Astrocyte of the hippocampus (primary cell): ENCODE measurements at regions not wholly inside any gene's neighbourhood (a gene's known extent, or its start where the extent isn't known, plus 50 kb on each side); places are given as distances from the start of the nearest gene placed in this dataset.

Experiments
- DNase-seq: peaks from one replicate; pipeline ENCODE4 v3.0.0; 2011; ENCODE audit warnings: low read depth, low spot score

GRCh38 chr22:49586873-49587272, 240.8 kb downstream of the BRD1 start:
- no peak for DNase-seq

GRCh38 chr22:49586244-49586748, 241.4 kb downstream of the BRD1 start:
- DNase-seq = no peak

- DNase-seq = no peak
Observed at GRCh38 chr22:49585461-49586243, 242.0 kb downstream of the BRD1 start.

- no peak for DNase-seq
Observed at GRCh38 chr22:49583886-49584505, 243.7 kb downstream of the BRD1 start.

- no peak for DNase-seq
Observed at GRCh38 chr22:49583341-49583740, 244.3 kb downstream of the BRD1 start.

- DNase-seq = no peak
Observed at GRCh38 chr22:49582678-49583077, 245.0 kb downstream of the BRD1 start.

GRCh38 chr22:49582181-49582580, 245.5 kb downstream of the BRD1 start:
- no peak for DNase-seq

- DNase-seq = no peak
Observed at GRCh38 chr22:49580024-49580423, 247.6 kb downstream of the BRD1 start.

- no peak for DNase-seq
Observed at GRCh38 chr22:49577168-49578060, 250.3 kb downstream of the BRD1 start.

GRCh38 chr22:49576241-49577141, 251.2 kb downstream of the BRD1 start:
- no peak for DNase-seq

GRCh38 chr22:49575703-49576081, 252.0 kb downstream of the BRD1 start:
- no peak for DNase-seq

GRCh38 chr22:49574881-49575702, 252.6 kb downstream of the BRD1 start:
- no peak for DNase-seq

- no peak for DNase-seq
Observed at GRCh38 chr22:49574205-49574880, 253.3 kb downstream of the BRD1 start.

GRCh38 chr22:49573109-49573765, 254.4 kb downstream of the BRD1 start:
- no peak for DNase-seq

GRCh38 chr22:49571326-49571725, 256.3 kb downstream of the BRD1 start:
- DNase-seq = no peak

- DNase-seq = no peak
Observed at GRCh38 chr22:49570032-49570848, 257.4 kb downstream of the BRD1 start.

GRCh38 chr22:49569286-49570031, 258.2 kb downstream of the BRD1 start:
- DNase-seq = no peak
